SHP77 treated with DMSO at 0.1 percent for 48 hours (cell line): ENCODE measurements at regions not wholly inside any gene's neighbourhood (a gene's known extent, or its start where the extent isn't known, plus 50 kb on each side); places are given as distances from the start of the nearest gene placed in this dataset.

Source experiments
- DNase-seq: peaks from one replicate; lab custom pipeline; 2025; lab: John Stamatoyannopoulos, UW

GRCh38 chr11:123378096-123378495 lies 52.0 kb upstream of the GRAMD1B start:
- DNase-seq: no peak

GRCh38 chr11:123377355-123377754 lies 52.7 kb upstream of the GRAMD1B start:
- DNase-seq: no peak

DNA sequence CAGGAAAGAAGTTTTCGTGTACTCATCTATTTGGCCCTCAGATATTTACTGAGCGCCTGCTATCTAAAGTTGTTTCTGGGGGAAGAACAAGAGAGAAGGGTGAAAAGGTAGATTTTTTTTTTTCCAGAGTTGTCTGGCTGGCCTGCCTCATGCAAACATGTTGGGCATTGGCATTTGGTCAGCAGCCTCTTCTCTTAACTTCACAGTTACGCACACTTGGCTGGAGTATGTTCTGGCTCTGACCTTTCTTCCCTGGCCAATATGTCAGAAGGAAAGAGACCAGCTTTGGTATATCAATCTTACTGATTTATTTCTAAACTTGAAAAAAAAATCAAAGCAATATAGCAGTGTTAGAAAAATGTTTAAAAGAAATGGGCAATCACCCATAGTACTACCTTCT lies 54.2 kb upstream of the GRAMD1B start:
- no peak for DNase-seq

GRCh38 chr11:123374622-123374968 lies 55.5 kb upstream of the GRAMD1B start:
- no peak for DNase-seq

DNA sequence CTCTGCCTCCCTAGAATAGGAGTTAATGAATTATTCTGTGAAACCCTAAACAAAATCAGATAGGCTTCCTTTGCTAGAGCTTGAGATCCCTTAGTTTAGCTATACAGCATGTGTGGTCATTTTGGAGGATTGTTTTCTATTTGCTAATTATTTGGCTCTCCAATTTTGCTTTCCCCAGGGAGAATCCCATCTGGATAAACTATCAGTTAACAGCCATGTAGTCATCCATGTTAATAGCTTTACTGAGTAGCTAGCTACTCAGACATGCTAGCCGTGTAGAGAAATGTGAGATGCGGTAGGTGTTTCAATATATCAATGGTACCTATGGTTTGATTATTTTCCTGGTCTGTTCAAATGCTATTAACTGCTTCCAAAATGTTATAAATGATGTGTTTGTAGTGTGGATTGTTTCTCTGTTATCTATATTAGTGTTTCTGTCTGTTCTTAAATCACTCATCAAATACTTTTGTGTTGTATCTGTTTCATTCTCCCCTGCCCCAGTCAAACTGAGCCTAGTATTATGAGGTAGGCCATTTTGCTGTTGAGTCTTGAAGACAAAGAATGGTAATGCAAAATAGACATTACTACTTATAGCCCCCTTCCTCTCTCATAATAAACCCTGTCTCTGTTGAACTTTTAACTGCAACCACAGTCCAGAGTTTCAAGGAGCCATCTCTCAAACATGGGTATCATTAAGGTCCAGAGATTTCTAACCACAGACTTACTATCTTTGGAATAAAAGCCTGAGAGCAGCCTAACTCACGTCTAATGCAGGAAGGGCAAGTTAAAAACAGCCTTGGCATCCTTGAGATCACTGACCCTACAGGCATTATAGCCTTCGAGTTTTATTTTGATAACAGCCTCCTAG lies 56.1 kb upstream of the GRAMD1B start:
- DNase-seq: no peak

DNA sequence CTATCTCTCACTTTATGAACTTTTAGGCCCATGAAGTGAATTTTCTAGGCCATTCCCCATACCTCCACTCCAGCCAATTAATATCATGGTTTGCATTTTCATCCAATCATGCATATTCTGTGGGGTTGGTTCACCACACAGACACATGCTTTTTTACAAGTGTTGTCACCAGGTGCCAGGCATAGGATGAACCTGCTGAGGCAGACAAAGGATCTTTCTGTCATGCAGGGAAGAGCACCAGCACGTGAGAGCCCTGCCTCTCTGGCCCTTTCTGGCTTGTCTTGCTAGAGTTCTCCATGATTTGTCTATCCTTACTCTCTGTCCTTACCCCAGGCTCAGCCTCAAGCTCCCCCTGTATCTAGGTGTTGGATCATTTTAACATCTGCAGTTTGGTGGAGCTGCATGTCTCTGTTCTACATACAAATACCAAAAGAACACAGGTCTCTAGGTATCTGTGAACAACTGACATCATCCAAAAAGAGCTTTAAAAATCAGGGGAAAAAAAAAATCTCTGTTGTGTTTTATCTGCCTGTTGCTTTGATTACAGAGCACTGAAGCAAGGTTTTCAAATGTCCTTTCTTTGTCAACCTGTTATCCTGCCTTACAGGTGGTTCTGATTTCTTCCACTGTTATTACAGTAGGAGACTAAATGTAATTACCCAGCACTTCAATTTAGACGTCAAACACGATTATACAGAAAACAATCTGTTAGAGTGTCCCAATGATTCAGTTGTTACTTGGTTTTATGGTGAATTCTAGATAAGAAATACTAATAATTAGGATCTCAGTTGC lies 58.4 kb upstream of the GRAMD1B start:
- no peak for DNase-seq

GRCh38 chr11:123366924-123367323 lies 63.1 kb upstream of the GRAMD1B start:
- DNase-seq: no peak

GRCh38 chr11:123365955-123366354 lies 64.1 kb upstream of the GRAMD1B start:
- DNase-seq: no peak

DNA sequence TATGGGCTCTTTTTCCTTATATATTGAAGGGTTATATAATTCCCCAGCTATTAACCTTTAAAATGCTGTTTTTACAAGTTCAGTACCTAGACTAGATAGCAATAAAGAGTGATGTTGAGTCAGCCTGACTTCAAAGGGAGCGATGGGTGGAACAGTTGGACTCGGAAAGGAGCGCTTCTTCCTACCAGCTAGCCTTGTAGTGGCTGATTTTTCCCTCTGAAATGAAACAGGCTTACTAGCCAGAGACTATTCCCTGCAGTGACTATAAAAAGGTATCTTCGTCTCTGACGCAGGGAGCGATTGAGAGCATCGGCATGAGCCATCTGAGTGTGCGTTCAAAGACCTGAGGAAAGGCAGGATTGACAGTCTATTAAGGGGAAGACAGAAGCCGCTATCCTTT lies 66.0 kb upstream of the GRAMD1B start:
- no peak for DNase-seq

- no peak for DNase-seq
These were observed 66.5 kb upstream of the GRAMD1B start for GRCh38 chr11:123363556-123363955.

DNA sequence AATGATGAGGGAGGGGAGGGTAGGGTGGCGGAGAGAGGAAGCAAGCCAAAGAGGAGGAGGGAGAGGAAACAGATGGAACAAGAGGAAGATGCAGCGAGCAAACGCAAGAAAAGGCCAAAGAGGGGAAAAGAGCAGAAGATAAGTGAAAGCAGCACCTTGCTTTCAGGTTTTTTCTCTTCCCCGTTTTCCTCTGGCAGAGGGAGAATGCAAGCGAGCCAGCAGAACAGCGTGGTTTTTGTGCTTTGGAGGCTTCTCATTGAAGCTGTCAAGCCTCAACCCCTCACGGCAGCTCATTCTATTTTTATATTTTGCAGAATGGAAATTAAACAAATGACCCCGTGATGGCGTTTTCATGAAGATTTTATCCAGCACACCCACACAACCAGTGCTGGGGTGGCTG lies 67.1 kb upstream of the GRAMD1B start:
- no peak for DNase-seq

DNA sequence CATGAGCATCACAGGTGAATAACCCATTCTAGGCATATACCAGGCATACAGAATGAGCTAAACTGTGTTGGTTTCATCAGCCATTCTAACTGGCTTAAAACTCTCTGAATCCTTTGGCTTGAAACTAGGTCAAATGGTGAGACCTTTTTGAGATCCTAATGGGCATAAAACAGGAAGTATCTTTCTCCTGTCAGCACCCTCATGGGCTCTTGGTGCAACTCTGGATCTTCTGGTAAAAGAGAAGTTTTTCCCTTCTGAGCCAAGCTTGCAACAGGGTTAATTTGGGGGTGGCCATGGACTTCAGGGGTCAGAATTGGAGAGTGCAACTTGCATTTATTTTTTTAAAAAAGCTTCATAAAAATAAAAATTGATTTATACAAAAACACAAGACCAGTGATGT lies 67.9 kb upstream of the GRAMD1B start:
- no peak for DNase-seq

DNA sequence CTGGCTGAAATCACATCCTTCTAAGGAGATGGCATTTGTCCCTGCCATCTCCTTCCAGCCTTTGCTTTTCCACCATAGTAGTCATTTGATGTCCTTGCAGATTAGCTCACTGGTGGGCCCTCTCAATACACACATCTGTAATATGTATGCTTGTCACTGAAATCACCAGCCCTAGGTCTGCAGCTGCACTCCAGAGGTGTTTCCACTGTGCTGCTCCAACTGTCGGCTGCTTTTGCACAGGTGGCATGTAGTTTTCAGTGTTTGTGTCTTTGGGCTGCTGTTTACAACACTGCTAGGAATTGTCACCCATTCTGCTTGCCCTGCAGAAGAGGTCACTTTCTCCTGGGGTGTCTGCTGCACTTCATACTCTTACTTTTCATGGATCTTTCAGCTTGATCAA lies 69.0 kb upstream of the GRAMD1B start:
- DNase-seq: no peak

- DNase-seq: no peak
These were observed 69.7 kb upstream of the GRAMD1B start for GRCh38 chr11:123360267-123360936.

GRCh38 chr11:123357990-123358827 lies 71.9 kb upstream of the GRAMD1B start:
- DNase-seq: no peak

DNA sequence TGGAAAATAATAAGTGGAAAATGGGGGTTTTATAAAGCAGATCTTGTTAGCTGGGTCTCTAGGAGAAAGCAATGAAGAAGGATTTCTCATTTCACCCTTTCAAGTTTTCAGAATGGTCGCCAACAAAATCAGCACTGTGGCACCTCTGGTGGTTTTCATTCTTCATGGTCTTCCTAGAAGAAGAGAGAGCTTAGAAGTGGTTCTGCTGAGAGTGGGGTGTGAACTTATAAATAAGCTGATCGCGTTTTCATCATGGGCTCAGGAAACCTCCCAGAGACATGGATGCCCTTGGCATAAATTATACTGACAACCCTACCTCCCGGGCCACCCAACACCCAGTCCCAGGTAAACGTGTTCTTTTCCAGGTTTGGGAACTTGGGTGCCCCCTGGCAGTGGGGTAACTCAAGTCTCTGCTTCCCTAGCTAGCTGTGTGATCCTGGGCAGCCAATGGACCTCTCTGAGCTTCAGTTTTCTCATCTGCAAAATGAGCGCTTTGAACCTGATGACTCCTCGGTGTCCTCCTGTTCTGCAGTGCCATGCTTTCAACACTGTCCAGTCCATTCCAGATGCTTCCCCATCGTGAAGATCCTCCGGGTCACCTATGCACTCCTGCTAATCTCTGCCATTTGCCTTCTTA lies 72.6 kb upstream of the GRAMD1B start:
- no peak for DNase-seq

DNA sequence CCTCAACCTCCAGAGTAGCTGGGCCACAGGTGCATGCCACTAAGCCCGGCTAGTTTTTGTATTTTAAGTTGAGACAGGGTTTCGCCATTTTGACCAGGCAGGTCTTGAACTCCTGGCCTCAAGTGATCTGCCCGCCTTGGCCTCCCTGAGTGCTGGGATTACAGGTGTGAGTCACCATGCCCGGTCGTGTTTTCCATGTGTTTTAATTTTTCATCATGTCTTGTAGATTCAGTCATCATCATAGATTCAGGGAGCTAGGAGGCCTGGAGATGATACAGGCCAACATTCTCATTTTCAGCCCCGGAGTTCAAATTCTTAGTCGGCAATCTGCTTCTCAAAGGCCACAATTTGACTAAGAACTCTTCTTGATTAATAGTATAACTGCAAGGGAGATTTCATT lies 73.5 kb upstream of the GRAMD1B start:
- no peak for DNase-seq

GRCh38 chr11:123354371-123354975 lies 75.6 kb upstream of the GRAMD1B start:
- no peak for DNase-seq

- no peak for DNase-seq
These were observed 78.7 kb upstream of the GRAMD1B start for GRCh38 chr11:123351375-123351774.

- no peak for DNase-seq
These were observed 80.7 kb upstream of the GRAMD1B start for GRCh38 chr11:123349382-123349781.

DNA sequence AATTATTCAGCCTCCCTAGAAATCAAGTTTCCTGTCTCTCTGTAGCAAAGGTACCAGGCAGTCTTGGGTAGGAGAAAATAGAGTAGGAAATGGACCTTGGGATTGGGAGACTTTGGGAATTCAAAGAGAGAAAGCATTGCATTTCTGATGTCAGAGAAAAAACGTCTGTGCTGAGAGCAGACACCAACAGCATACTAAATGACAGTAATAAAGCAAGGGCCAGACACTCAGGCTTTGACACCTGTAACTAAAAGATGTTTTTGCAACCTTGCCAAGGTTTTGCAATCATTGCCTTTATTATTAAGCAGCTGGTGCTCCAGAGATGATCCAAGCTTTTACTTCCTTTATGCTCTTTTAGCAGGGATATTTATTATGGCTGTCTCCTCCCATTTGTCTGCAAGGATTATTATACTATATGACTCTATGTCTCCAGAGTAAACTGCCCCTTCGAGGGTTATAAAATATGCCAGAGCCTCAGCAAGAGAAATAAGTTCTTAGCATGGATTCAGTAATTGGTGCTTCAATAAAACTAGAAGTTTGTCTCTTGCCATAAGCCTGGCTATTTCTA lies 85.2 kb upstream of the GRAMD1B start:
- DNase-seq: no peak
